Dendritic cell treated with granulocyte-macrophage colony-stimulating factor and Interleukin-4, amounts not matched to agents 40 ng/mL and 50 ng/mL, for 4 days (primary cell): ENCODE measurements at regions not wholly inside any gene's neighbourhood (a gene's known extent, or its start where the extent isn't known, plus 50 kb on each side); places are given as distances from the start of the nearest gene placed in this dataset.
"Not testable (repeated sequence)": the region's sequence is repeated elsewhere in the genome, so short reads cannot be mapped to it uniquely, and the experiment has no call there.

Source experiments
- H3K27ac Mint-ChIP-seq: one replicate; pipeline ENCODE4 v1.8.0; 2022; ENCODE audit warnings: mild to moderate bottlenecking, mixed read lengths
- H3K27me3 Mint-ChIP-seq: one replicate; pipeline ENCODE4 v1.8.0; 2022; ENCODE audit warnings: mild to moderate bottlenecking, mixed read lengths
- H3K36me3 Mint-ChIP-seq: one replicate; pipeline ENCODE4 v1.8.0; 2022; ENCODE audit warnings: low read depth, mixed read lengths
- H3K4me1 Mint-ChIP-seq: one replicate; pipeline ENCODE4 v1.8.0; 2022; ENCODE audit warnings: low read depth, mixed read lengths
- H3K4me3 Mint-ChIP-seq: one replicate; pipeline ENCODE4 v1.8.0; 2022; ENCODE audit warnings: mild to moderate bottlenecking, moderate library complexity, mixed read lengths
- H3K9me3 Mint-ChIP-seq: one replicate; pipeline ENCODE4 v1.8.0; 2022; ENCODE audit warnings: mixed read lengths
- intact Hi-C: fragments of 100-400 bp; cut with micrococcal nuclease; formaldehyde crosslinking; loops from one replicate; pipeline ENCODE4 v1.15.0; 2022

DNA sequence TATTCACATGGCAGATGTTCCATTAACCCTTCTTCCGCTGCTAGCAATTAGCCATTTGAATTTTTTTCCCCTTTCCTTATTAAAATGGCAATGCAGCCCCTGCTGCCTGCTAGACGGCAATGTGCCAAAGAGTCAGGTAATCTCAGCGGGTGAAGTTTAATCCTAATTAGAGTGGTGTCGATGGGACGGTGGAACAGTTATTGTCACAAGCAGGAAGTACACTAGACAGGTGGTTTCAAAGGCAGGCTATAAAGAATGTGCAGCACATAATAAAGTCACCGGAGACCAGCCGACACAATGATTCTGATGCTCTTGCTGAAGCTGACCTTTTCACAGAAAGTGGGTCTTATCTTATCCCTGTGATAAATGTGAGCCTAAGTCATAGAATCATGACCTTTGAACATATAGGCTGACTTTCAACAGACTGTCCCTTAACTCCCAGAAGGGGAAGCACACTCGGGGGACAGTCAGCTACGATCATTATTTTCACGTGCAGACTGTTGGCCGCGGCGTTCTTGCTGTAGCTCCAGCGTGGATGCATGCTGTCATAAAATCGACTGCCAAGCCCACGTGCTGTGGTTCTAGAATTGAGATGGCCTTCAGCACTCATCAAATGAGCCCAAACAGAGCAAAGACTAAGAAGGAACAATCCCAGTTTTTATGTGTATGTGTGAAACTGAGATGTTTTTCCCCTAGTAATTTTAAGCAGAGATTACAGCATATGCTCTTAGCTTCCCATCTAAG is 926.2 kb upstream of the SOX11 start:
- Mint-ChIP-seq H3K4me1 (no peaks in the 10 kb centered on the region), H3K27me3 (no peaks in the 10 kb centered on the region), H3K4me3 (no peak overlapping the region), H3K9me3 (no peaks in the 10 kb centered on the region), H3K36me3 (no peaks in the 10 kb centered on the region), H3K27ac (no peak overlapping the region)
- intact Hi-C loops, result no loop called here

DNA sequence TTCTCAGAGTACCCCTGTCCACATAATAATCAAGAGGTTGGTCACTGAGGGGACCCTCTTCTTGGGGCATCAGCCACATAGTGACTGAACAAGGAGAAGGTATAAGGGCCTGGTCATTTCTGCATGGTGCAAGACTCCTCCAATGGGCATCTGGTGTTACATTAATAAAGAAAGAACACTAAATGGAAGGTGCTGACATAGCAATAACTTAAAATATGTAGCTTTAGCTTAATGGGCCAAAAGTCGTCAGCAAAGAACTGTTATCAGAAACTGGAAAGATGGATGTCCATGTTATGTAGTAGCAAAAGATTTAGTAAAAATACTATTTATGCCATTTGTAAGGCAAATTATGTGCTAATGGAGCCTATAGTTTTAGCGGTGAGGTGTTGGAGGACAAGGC is 916.5 kb upstream of the SOX11 start:
- no peaks in the 10 kb centered on the region for H3K36me3 Mint-ChIP-seq
- H3K27me3 Mint-ChIP-seq, result no peaks in the 10 kb centered on the region
- intact Hi-C loops, result no loop called here
- no peaks in the 10 kb centered on the region for H3K4me1 Mint-ChIP-seq
- H3K27ac Mint-ChIP-seq, result no peak overlapping the region
- H3K9me3 Mint-ChIP-seq, result peaks cover 31% of the 10 kb centered on the region
- no peak overlapping the region for H3K4me3 Mint-ChIP-seq

DNA sequence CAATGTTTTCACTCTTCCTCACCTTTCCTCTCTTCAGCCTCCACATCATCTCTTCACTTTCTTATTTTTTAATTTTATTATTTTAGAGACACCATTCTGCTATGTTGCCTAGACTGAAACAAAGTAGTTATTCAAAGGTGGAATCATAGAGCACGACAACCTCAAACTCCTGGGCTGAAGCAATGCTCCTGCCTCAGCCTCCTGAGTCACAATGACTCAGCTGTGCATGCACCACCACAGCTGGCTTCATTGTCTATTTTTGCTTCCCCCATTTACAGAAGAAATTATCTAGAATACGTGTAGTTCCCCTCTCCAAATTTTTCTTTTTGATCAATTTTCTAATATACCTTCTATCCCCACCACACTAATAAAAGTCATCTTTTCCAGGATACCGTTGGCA is 911.5 kb upstream of the SOX11 start:
- Mint-ChIP-seq H3K4me1 (no peaks in the 10 kb centered on the region), H3K9me3 (peaks cover 38% of the 10 kb centered on the region), H3K27me3 (no peaks in the 10 kb centered on the region), H3K36me3 (no peaks in the 10 kb centered on the region), H3K4me3 (no peak overlapping the region), H3K27ac (no peak overlapping the region)
- intact Hi-C loops, result no loop called here

DNA sequence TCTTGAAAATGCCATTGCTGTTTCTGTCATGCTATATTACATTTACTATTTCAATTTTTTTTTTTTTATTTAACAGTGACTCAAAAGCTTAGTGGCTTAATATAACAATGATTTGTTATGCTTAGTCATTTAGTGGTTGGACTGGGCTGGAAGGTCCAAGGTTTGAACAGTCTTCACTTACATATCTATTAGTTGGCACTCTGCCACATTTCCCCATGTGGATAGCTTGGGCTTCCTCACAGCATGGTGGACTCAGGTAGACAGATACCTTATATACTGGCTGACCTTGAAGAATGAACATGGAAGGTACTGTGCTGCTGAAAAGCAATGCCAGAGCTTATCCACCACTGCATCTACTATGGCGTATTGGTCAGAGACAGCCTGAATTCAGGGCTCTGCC is 909.5 kb upstream of the SOX11 start:
- Mint-ChIP-seq H3K9me3 (peaks cover 45% of the 10 kb centered on the region), H3K4me3 (no peak overlapping the region), H3K27me3 (no peaks in the 10 kb centered on the region), H3K36me3 (no peaks in the 10 kb centered on the region), H3K4me1 (no peaks in the 10 kb centered on the region), H3K27ac (no peak overlapping the region)
- intact Hi-C loops, result no loop called here

DNA sequence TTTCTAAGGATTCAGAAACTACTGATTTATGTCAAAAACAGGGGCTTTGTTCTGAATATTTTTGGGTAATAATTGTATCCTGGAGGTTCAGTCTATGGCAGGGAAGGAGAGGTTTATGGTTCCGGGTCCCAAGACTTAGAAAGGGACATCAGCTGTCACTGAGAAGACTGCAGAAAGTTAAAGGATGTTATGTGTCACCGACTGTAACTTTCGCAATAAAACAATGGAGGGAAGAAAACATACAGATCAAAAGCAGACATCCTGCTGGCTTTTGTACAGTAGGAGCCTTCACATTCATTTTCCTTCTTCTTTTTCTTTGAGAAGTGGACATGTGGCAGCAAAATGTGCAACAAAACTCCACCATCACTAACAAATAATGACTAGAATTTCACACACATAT is 900.7 kb upstream of the SOX11 start:
- Mint-ChIP-seq H3K27me3 (no peaks in the 10 kb centered on the region), H3K4me3 (no peak overlapping the region), H3K36me3 (no peaks in the 10 kb centered on the region), H3K4me1 (no peaks in the 10 kb centered on the region), H3K9me3 (peaks cover 62% of the 10 kb centered on the region), H3K27ac (no peak overlapping the region)
- intact Hi-C loops, result no loop called here

DNA sequence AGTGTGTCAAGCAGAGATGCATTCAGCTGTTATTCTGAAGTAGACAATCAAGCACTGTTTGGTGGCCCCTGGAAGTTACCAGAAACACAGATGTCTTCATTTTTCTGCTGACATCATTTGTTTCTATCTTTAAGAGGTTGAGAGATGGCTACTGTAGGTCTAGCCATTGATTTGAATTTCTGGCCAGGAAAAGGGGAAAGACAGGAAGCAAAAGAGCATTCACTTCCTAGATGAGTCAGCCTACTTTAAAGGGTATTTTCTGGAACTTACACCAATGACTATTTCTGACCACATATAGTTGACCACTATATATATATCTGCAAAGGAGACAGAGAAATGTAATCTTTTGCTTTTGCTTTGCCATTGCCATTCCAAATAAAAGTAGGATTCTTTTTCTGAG is 900.1 kb upstream of the SOX11 start:
- Mint-ChIP-seq H3K4me3 (no peak overlapping the region), H3K9me3 (peaks cover 60% of the 10 kb centered on the region), H3K36me3 (no peaks in the 10 kb centered on the region), H3K27ac (no peak overlapping the region), H3K27me3 (no peaks in the 10 kb centered on the region), H3K4me1 (no peaks in the 10 kb centered on the region)
- intact Hi-C loops, result no loop called here

DNA sequence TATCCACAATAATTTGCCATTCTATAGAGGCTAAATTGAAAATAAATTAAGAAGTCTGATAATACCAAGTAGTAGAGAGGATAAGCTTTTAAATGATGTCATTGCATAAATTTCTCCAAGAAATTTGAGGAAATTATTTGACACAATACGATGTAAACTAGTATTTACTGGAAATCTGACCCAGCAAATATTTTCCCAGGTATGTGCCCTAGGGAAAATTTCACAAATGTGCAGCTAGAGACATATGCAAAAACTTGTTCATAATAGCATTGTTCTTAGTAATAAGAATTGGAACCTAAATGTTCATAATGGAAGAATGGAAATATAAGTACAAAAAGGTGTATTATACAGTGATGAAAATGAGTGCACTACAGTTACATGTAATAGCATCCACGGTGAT is 888.8 kb upstream of the SOX11 start:
- intact Hi-C loops, result no loop called here
- Mint-ChIP-seq H3K27me3 (no peaks in the 10 kb centered on the region), H3K9me3 (peaks cover 17% of the 10 kb centered on the region), H3K27ac (no peak overlapping the region), H3K4me1 (no peaks in the 10 kb centered on the region), H3K4me3 (no peak overlapping the region), H3K36me3 (no peaks in the 10 kb centered on the region)

DNA sequence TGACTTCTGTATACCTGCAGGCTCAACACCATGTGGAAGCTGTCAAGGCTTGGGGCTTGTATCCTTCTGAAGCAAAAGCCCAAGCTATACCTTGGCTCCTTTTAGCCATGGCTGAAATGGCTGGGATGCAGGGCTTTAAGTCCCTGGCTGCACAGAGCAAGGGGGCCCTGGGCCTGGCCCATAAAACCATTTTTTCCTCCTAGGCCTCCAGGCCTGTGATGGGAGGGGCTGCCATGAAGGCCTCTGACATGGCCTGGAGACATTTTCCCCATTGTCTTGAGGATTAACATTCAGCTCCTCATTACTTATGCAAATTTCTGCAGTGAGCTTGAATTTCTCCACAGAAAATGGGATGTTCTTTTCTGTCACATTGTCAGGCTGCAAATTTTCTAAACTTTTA is 878.0 kb upstream of the SOX11 start:
- H3K9me3 Mint-ChIP-seq, result peaks cover 54% of the 10 kb centered on the region
- H3K4me3 Mint-ChIP-seq, H3K27me3 Mint-ChIP-seq, H3K36me3 Mint-ChIP-seq, intact Hi-C loops, H3K4me1 Mint-ChIP-seq, H3K27ac Mint-ChIP-seq: not testable (repeated sequence)

DNA sequence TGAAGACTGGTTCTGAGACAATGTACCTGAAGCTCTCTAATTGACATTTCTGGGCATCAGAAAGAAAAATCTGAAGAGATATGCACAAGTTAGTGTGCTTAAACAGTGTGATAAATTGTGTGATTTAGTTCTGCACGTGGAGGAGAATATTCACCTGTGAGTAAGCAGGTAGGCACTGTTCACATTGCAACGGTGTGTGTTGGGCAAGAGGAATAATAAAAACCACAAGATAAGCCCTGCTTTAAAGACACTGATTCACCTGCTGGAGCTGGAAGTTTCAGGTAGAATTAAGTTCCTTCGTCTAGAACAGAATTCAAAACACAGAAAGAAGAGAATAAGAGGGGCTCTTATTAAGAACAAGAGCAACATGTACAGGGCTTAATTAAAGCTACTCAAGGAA is 864.3 kb upstream of the SOX11 start:
- H3K4me3 Mint-ChIP-seq, result no peak overlapping the region
- H3K9me3 Mint-ChIP-seq, result no peaks in the 10 kb centered on the region
- H3K27ac Mint-ChIP-seq, result no peak overlapping the region
- no peaks in the 10 kb centered on the region for H3K4me1 Mint-ChIP-seq
- intact Hi-C loops, result no loop called here
- H3K36me3 Mint-ChIP-seq, result no peaks in the 10 kb centered on the region
- H3K27me3 Mint-ChIP-seq, result no peaks in the 10 kb centered on the region

DNA sequence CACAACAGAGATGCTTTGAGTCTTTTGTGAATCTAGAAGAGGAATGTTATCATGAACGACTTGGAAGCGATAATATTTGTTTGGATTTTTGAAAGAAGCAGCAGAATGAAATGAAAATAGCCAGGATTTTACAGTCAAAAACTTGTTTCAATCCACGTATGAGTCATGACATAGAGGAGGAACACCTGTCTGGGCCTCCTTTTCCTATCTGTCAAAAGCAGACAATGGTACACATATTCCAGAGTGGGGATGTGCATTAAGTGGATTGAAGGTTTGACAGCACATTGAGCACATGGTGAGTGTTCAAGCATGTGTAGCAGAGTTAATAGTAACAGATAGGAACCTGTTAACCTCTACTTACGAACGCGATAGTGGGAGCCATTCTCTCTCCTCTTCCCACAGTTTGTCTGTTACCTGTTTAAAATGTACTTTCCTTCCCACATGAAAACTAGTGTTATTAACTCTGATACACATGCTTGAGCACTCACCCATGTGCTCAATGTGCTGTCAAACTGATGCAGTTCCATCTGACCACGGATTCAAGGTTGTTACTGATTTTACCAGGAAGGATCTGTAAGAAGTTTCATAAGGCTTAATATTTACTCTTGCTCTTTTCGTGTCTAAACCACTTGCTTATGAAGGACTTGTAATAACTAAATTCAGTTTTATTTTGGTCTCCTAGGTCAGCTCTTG is 863.4 kb upstream of the SOX11 start:
- Mint-ChIP-seq H3K9me3 (no peaks in the 10 kb centered on the region), H3K36me3 (no peaks in the 10 kb centered on the region), H3K4me1 (no peaks in the 10 kb centered on the region), H3K4me3 (no peak overlapping the region), H3K27me3 (no peaks in the 10 kb centered on the region), H3K27ac (no peak overlapping the region)
- intact Hi-C loops, result no loop called here

DNA sequence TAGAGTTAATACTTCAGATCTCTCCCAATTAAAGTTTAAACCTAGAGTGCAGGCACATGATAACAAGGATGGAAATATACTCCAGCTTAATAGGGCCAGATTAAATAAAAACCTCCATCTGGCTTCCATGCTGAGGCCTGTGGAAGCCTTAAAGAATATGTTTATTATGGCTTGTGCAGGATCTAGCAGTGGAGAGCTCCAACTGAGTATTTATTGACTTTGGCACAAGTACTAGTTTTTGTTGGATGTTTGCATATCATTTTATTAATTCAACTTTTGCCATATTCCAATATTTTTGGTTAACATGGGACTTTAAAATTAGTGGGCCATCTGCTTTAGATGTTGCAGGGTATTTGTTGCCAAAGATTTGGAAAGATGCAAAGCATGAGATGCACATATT is 860.4 kb upstream of the SOX11 start:
- no peak overlapping the region for H3K27ac Mint-ChIP-seq
- H3K4me1 Mint-ChIP-seq, result no peaks in the 10 kb centered on the region
- H3K4me3 Mint-ChIP-seq, result no peak overlapping the region
- H3K36me3 Mint-ChIP-seq, result no peaks in the 10 kb centered on the region
- H3K27me3 Mint-ChIP-seq, result no peaks in the 10 kb centered on the region
- H3K9me3 Mint-ChIP-seq, result no peaks in the 10 kb centered on the region
- intact Hi-C loops, result no loop called here

DNA sequence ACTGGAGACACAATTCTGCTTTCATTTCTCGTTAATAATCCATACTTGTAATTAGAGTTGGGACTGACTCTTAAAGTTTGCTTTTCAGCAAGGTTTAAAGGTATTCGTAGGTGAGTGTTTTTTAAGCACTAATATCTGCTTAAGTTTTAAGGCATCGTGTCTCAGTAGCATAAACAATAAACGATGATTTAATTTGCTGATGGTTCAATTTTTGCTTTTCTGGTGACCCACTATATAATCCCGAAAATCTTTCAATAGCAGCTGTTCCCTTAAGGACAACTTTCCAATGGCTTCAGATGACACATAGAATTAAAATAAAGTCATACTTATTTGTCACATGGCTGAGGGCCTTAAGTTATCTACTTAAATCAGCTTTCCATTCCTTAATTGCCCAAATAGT is 859.5 kb upstream of the SOX11 start:
- intact Hi-C loops, result no loop called here
- Mint-ChIP-seq H3K4me1 (no peaks in the 10 kb centered on the region), H3K4me3 (no peak overlapping the region), H3K27me3 (no peaks in the 10 kb centered on the region), H3K36me3 (no peaks in the 10 kb centered on the region), H3K9me3 (peaks cover 8% of the 10 kb centered on the region), H3K27ac (no peak overlapping the region)

DNA sequence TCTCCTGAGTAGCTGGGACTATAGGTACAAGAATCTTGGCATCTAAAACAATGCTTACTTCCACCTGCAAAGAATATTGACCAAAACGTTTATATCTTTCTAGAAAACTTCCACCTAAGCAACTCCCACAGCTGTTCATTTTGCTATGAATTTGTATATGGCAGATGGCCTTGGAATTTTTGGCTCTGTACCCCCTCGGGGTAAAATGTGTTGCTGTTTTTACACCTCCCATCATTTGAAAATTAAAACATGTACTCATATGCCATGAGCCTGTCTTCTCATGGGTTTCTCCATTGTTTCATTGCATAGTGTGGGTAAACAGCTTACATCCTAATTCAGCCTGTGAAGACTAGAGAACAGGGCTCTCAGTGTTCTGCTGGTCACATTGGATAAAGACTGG is 853.6 kb upstream of the SOX11 start:
- intact Hi-C loops, result no loop called here
- no peaks in the 10 kb centered on the region for H3K27me3 Mint-ChIP-seq
- peaks cover 35% of the 10 kb centered on the region for H3K9me3 Mint-ChIP-seq
- H3K4me1 Mint-ChIP-seq, result no peaks in the 10 kb centered on the region
- H3K27ac Mint-ChIP-seq, result no peak overlapping the region
- H3K4me3 Mint-ChIP-seq, result no peak overlapping the region
- no peaks in the 10 kb centered on the region for H3K36me3 Mint-ChIP-seq

DNA sequence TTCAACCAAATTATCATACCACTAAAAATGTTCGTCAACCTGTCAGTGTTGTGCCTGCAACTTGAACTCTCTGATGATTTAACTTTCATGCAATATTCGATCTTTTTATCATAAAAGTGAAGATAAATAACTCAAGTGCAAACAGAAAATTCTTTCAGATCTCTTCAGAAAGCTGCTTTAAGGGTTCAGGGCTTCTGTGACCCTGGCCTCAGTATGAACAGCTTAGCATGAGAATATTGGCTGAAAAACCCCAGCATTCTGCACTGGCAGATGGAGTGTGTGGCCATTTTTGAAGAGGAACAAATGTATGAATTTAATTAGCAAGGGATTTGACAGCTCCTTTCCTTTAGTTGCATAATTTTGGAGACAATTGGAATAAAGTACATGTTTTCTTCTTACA is 851.4 kb upstream of the SOX11 start:
- no peaks in the 10 kb centered on the region for H3K4me1 Mint-ChIP-seq
- no peak overlapping the region for H3K27ac Mint-ChIP-seq
- no peaks in the 10 kb centered on the region for H3K27me3 Mint-ChIP-seq
- intact Hi-C loops, result no loop called here
- H3K4me3 Mint-ChIP-seq, result no peak overlapping the region
- H3K36me3 Mint-ChIP-seq, result no peaks in the 10 kb centered on the region
- peaks cover 46% of the 10 kb centered on the region for H3K9me3 Mint-ChIP-seq

DNA sequence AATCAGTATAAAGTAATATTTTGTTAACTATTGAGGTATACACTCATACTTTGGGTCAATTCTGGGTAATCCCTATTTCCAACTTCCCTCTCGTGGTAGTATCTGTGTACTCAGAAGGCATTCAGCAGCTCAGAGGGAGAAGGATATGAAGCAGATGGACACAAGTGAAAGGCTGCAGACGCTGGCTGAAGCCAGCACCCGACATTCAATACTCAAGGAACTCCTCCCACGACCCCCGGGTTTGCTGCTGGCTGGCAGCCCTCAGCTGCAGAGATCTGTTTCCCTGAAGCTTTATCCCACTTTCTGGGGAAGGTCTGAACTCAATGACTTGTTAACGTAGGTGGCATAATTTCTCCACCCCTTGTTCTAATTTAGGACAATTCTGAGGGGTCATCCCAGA is 847.3 kb upstream of the SOX11 start:
- Mint-ChIP-seq H3K27ac (no peak overlapping the region), H3K27me3 (no peaks in the 10 kb centered on the region), H3K9me3 (peaks cover 42% of the 10 kb centered on the region), H3K36me3 (no peaks in the 10 kb centered on the region), H3K4me1 (no peaks in the 10 kb centered on the region), H3K4me3 (no peak overlapping the region)
- intact Hi-C loops, result no loop called here
